ENCODE measurements at regions not wholly inside any gene's neighbourhood (a gene's known extent, or its start where the extent isn't known, plus 50 kb on each side); places are given as distances from the start of the nearest gene placed in this dataset.

DNA sequence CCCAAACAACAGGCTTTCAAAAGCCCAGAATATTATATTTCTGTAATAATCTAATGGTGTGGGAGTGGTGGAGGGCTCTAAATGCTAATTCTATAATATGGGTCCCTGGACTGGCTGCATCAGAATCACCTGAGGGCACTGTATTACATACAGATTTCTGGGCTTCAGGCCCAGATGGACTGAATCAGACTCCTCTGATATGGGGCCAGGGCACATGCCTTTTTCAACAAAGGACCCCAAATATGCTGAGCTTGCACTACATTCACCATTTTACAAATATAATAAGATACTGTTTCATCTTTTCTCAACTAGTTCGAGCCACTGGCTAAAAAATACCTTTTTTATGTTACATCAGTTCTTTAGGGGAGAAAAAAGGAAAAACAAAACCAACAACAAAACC is 309.7 kb downstream of the MAP2K6 start:
- Histone ChIP-seq H3K4me1 (no peaks in the 10 kb centered on the region), H3K27me3 (no peaks in the 10 kb centered on the region), H3K4me3 (no peak overlapping the region), H3K36me3 (no peaks in the 10 kb centered on the region), H3K9me3 (no peaks in the 10 kb centered on the region), H3K27ac (no peak overlapping the region)
- DNase-seq: no peak
- 70 to 83% methylated on average over 1 of the region's 1 CpG for WGBS, 2 donors
- ATAC-seq (ENCODE audit: low FRiP score in 2 of 2): no peak
- TF ChIP-seq, protein P1, sequence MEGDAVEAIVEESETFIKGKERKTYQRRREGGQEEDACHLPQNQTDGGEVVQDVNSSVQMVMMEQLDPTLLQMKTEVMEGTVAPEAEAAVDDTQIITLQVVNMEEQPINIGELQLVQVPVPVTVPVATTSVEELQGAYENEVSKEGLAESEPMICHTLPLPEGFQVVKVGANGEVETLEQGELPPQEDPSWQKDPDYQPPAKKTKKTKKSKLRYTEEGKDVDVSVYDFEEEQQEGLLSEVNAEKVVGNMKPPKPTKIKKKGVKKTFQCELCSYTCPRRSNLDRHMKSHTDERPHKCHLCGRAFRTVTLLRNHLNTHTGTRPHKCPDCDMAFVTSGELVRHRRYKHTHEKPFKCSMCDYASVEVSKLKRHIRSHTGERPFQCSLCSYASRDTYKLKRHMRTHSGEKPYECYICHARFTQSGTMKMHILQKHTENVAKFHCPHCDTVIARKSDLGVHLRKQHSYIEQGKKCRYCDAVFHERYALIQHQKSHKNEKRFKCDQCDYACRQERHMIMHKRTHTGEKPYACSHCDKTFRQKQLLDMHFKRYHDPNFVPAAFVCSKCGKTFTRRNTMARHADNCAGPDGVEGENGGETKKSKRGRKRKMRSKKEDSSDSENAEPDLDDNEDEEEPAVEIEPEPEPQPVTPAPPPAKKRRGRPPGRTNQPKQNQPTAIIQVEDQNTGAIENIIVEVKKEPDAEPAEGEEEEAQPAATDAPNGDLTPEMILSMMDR (IDR thresholded peaks at IDR 0.05): no peak
- TF ChIP-seq POLR2AphosphoS5 (IDR thresholded peaks at IDR 0.05) (no peak), EP300 (IDR thresholded peaks at IDR 0.05) (no peak), POLR2A (IDR thresholded peaks at IDR 0.05) (no peak)

DNA sequence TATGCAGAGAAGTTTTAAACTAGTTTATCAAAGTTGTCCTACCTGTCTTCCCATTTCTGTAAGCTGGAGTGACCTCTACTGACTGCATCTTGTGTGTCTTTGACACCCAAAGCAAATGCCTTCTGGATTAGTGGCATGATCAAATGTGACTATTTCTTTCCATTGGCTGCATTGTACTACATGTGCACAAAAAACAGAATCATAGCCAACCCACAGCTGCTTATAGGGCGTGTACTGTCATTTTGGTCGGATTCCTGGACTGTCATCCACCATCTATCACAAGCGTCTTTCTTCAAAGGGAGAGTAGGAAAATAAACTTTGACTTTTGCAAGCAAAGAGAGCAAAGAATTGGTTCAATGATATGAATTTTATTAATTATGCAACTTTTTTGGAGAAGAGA is 310.6 kb downstream of the MAP2K6 start:
- DNase-seq (no peak), ATAC-seq (ENCODE audit: low FRiP score in 2 of 2) (no peak)
- Histone ChIP-seq H3K9me3 (no peaks in the 10 kb centered on the region), H3K4me1 (no peaks in the 10 kb centered on the region), H3K36me3 (no peaks in the 10 kb centered on the region), H3K4me3 (no peak overlapping the region), H3K27me3 (no peaks in the 10 kb centered on the region), H3K27ac (no peak overlapping the region)
- 65 to 70% methylated on average over 3 of the region's 3 CpGs for WGBS, 2 donors
- TF ChIP-seq POLR2AphosphoS5 (IDR thresholded peaks at IDR 0.05) (no peak), POLR2A (IDR thresholded peaks at IDR 0.05) (no peak), EP300 (IDR thresholded peaks at IDR 0.05) (no peak)
- TF ChIP-seq, protein P1 (IDR thresholded peaks at IDR 0.05): no peak

DNA sequence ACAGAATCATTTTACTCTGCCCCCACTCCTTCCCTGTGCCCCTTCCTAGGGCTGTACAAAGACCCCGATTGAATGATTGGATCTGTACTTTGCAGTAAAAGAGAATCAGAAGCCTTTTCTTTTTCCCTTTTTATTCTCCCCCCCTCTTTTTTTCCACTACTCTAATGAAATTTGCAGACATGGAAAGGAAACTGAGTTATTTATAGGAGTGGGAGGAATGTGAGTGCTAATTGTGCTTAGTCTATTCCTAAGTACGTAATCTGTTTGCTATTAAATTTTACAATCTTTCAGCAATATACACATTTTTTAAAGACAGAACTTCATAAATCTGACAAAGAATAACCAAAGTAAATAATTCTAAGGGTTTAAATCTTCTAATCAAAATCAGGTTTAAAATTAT is 314.3 kb downstream of the MAP2K6 start:
- no peak for DNase-seq
- Histone ChIP-seq H3K4me3 (no peak overlapping the region), H3K27me3 (no peaks in the 10 kb centered on the region), H3K36me3 (no peaks in the 10 kb centered on the region), H3K4me1 (no peaks in the 10 kb centered on the region), H3K27ac (no peak overlapping the region), H3K9me3 (no peaks in the 10 kb centered on the region)
- WGBS, 2 donors: 87 to 91% methylated on average over 2 of the region's 2 CpGs
- ATAC-seq (ENCODE audit: low FRiP score in 2 of 2): no peak
- TF ChIP-seq, protein P1 (IDR thresholded peaks at IDR 0.05): no peak
- TF ChIP-seq POLR2AphosphoS5 (IDR thresholded peaks at IDR 0.05): no peak
- TF ChIP-seq EP300 (IDR thresholded peaks at IDR 0.05): no peak

DNA sequence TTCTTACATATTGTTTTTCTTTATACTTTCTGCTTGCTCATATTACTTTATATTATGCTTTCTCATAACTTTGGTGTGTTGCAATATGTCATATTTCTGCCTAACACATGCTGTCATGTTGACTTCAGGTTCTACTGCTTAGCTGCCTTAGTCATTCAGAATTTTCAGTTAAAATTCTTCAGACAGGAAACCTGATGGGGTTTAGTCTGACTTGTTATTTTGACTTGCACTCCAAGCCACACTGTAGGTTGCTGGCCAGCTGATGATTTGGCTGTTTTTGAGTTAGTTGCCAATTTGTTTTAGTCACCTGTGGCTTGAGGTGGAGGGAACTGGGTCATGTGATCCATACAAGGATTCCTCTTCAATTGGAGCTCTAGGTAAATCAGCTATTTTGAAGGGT is 315.4 kb downstream of the MAP2K6 start:
- H3K27me3 ChIP-seq: no peaks in the 10 kb centered on the region
- H3K36me3 ChIP-seq: no peaks in the 10 kb centered on the region
- DNase-seq: no peak
- TF ChIP-seq POLR2AphosphoS5 (IDR thresholded peaks at IDR 0.05) (no peak), POLR2A (IDR thresholded peaks at IDR 0.05) (no peak), EP300 (IDR thresholded peaks at IDR 0.05) (no peak)
- TF ChIP-seq, protein P1 (IDR thresholded peaks at IDR 0.05): no peak
- H3K9me3 ChIP-seq: no peaks in the 10 kb centered on the region
- no peak overlapping the region for H3K4me3 ChIP-seq
- ATAC-seq (ENCODE audit: low FRiP score in 2 of 2): no peak
- H3K4me1 ChIP-seq: no peaks in the 10 kb centered on the region
- no peak overlapping the region for H3K27ac ChIP-seq

DNA sequence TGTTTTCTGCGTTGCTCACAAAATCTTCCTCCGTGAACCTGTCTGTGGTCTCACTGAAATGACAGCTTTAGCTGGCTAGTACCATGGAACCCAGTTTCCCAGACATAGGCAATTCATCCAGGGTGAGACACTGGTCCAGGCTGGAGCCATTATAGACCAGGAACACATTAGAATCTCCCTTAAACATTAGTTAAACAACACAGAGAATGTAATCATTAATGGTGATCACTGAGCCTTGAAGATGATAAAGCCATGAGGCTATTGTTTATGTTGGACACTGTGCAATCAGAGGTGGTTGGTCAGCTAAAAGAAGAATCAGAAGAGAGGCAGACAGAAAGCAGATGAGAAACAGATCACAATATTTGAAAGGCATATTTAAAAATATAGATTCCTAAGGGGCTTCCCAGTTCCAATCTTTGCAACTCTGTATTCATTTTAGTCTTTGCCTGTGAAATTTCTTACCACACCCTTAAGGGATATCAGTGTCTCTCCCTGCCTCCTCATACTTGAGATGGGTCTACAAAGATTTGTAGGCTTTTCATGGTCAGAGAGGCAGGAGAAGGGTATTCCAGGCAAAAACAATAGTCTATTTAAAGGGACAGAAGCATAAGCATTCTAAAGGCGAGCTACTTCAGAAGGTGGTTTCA is 317.9 kb downstream of the MAP2K6 start:
- WGBS, 2 donors: 73 to 80% methylated on average over 3 of the region's 3 CpGs
- no peaks in the 10 kb centered on the region for H3K4me1 ChIP-seq
- TF ChIP-seq, protein P1 (IDR thresholded peaks at IDR 0.05): no peak
- TF ChIP-seq POLR2AphosphoS5 (IDR thresholded peaks at IDR 0.05) (no peak), POLR2A (IDR thresholded peaks at IDR 0.05) (no peak), EP300 (IDR thresholded peaks at IDR 0.05) (no peak)
- ATAC-seq (ENCODE audit: low FRiP score in 2 of 2): no peak
- no peak overlapping the region for H3K27ac ChIP-seq
- H3K36me3 ChIP-seq: no peaks in the 10 kb centered on the region
- no peak overlapping the region for H3K4me3 ChIP-seq
- no peaks in the 10 kb centered on the region for H3K27me3 ChIP-seq
- H3K9me3 ChIP-seq: no peaks in the 10 kb centered on the region
- DNase-seq: no peak

Data from upper lobe of left lung (tissue), 6 donors.